22Rv1 (cell line): ENCODE measurements at regions not wholly inside any gene's neighbourhood (a gene's known extent, or its start where the extent isn't known, plus 50 kb on each side); places are given as distances from the start of the nearest gene placed in this dataset.

Experiments
- ZFX ChIP-seq: fragments of 450-650 bp; IDR thresholded peaks from 2 replicates; pipeline ENCODE4 v1.6.1; 2017; ENCODE audit warnings: antibody characterized with exemption, borderline replicate concordance
- TF ChIP-seq, protein P1 (sequence below): fragments of 450-650 bp; IDR thresholded peaks from 2 replicates; pipeline ENCODE4 v1.5.1; 2017; ENCODE audit warnings: mild to moderate bottlenecking

DNA sequence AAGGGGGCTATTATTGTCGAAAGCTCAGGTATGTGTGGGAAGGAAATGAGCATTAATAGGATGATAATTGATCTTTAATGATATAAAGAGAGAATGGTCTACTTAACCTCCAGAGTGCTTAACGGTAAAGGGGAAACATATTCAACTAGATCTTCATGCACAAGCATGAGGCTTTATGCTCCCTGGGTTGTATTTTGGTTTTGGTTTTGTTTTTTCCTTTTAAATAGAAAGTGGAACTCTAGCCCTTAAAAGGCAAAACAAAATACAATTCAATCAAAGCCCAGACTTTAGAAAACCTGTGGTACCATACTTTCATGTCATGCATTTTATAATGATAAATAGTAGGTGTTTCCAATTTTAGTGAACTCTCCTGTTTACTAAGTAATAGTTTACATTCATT lies 622.7 kb downstream of the METTL15 start:
- TF ChIP-seq, protein P1, sequence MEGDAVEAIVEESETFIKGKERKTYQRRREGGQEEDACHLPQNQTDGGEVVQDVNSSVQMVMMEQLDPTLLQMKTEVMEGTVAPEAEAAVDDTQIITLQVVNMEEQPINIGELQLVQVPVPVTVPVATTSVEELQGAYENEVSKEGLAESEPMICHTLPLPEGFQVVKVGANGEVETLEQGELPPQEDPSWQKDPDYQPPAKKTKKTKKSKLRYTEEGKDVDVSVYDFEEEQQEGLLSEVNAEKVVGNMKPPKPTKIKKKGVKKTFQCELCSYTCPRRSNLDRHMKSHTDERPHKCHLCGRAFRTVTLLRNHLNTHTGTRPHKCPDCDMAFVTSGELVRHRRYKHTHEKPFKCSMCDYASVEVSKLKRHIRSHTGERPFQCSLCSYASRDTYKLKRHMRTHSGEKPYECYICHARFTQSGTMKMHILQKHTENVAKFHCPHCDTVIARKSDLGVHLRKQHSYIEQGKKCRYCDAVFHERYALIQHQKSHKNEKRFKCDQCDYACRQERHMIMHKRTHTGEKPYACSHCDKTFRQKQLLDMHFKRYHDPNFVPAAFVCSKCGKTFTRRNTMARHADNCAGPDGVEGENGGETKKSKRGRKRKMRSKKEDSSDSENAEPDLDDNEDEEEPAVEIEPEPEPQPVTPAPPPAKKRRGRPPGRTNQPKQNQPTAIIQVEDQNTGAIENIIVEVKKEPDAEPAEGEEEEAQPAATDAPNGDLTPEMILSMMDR: no peak
- TF ChIP-seq ZFX: no peak
